K562 (cell line): ENCODE measurements at regions not wholly inside any gene's neighbourhood (a gene's known extent, or its start where the extent isn't known, plus 50 kb on each side); places are given as distances from the start of the nearest gene placed in this dataset.

Source experiments
- ATAC-seq: fragments of 200-7000 bp; cut with Tn5 transposase; 3 replicates; pipeline ENCODE4 v1.9.1; 2020; ENCODE audit warnings: moderate library complexity
- BruUV-seq: library from RNA; stranded (reverse); fragments of 400-500 nt; replicated peaks from 2 replicates; lab custom pipeline; 2021; lab: Mats Ljungman, UMichigan
- CTCF ChIA-PET: fragments of 300-600 bp; formaldehyde crosslinking; extraction: SDS; loops from one replicate; lab custom pipeline; 2021; ENCODE audit warnings: low intra/inter-chr PET ratio; lab: Yijun Ruan, JAX
- POLR2A ChIA-PET: fragments of 300-600, 350-650 bp; sonication (Branson Sonifier 250); formaldehyde crosslinking; extraction: SDS; loops from one replicate; lab custom pipeline; 2021; ENCODE audit warnings: antibody characterized with exemption, inconsistent platforms; lab: Yijun Ruan, JAX
- DNase-seq, 4 experiments: peaks; one replicate each; pipeline versions ENCODE4 v3.0.0 to v3.0.0-alpha.2; 2011 to 2018; ENCODE audit warnings: low spot score in 3 of 4, mixed read lengths in 3 of 4; ENCODE audit errors: extremely low read depth in 1 of 4
- FAIRE-seq: peaks from 2 replicates; lab custom pipeline; 2011; peaks lifted over from hg19 to GRCh38; lab: Jason Lieb, UNC
- H2AFZ ChIP-seq: 2 replicates; pipeline ENCODE4 v1.6.0; 2011; ENCODE audit warnings: low read depth, low read length, control low read depth, inconsistent platforms
- H3K27ac ChIP-seq: fragments of 200-600 bp; 3 replicates; pipeline ENCODE4 v1.8.0; 2011; ENCODE audit warnings: low read depth, mild to moderate bottlenecking, control low read depth, inconsistent platforms, low read length, moderate library complexity, mixed read lengths; ENCODE audit errors: extremely low read depth
- H3K27me3 ChIP-seq, 2 experiments: fragments of 300-600 bp in 1 of 2; 2 replicates in 1 of 2; 3 replicates in 1 of 2; pipeline versions ENCODE4 v1.6.0 to v1.8.0; 2011; ENCODE audit warnings: inconsistent platforms in 2 of 2, low read length in 2 of 2, mild to moderate bottlenecking in 1 of 2, mixed read lengths in 1 of 2, moderate library complexity in 1 of 2; ENCODE audit not compliant: control insufficient read depth in 2 of 2, insufficient read depth in 2 of 2
- H3K36me3 ChIP-seq: fragments of 300-600 bp; 3 replicates; pipeline ENCODE4 v1.8.0; 2011; ENCODE audit warnings: mild to moderate bottlenecking, low read length, inconsistent platforms; ENCODE audit not compliant: control insufficient read depth, insufficient read depth
- H3K4me1 ChIP-seq, 2 experiments: fragments of 200-600 bp in 1 of 2; replicated peaks in 1 of 2; 2 replicates in 1 of 2; 3 replicates in 1 of 2; pipeline versions ENCODE4 v1.5.1 to v1.8.0; 2011; ENCODE audit warnings: inconsistent platforms in 2 of 2, low read length in 2 of 2, mild to moderate bottlenecking in 1 of 2, mixed read lengths in 1 of 2, moderate library complexity in 1 of 2; ENCODE audit not compliant: control insufficient read depth in 2 of 2, insufficient read depth in 2 of 2
- H3K4me2 ChIP-seq: 2 replicates; pipeline ENCODE4 v1.6.1; 2011; ENCODE audit warnings: low read length, control low read depth, inconsistent platforms, mixed read lengths; ENCODE audit not compliant: insufficient read depth
- H3K4me3 ChIP-seq: fragments of 200-600 bp; sonication (generic), shearing (Covaris generic); 2 replicates; pipeline ENCODE4 v1.5.1; 2016; ENCODE audit warnings: control low read depth, inconsistent platforms
- H3K79me2 ChIP-seq: fragments of 200-600 bp; 3 replicates; pipeline ENCODE4 v1.8.0; 2011; ENCODE audit warnings: low read length, inconsistent platforms; ENCODE audit not compliant: control insufficient read depth, insufficient read depth
- H3K9ac ChIP-seq, 2 experiments: 2 replicates each; pipeline versions ENCODE4 v1.6.0 to v1.6.1; 2011; ENCODE audit warnings: low read depth in 2 of 2, low read length in 2 of 2, control low read depth in 1 of 2, inconsistent platforms in 1 of 2, mild to moderate bottlenecking in 1 of 2, mixed read lengths in 1 of 2; ENCODE audit not compliant: insufficient read depth in 1 of 2
- H3K9me1 ChIP-seq: one replicate; pipeline ENCODE4 v1.6.0; 2011; ENCODE audit warnings: inconsistent platforms, mild to moderate bottlenecking, low read length, moderate library complexity; ENCODE audit not compliant: control insufficient read depth, insufficient read depth
- H3K9me3 ChIP-seq: replicated peaks from 2 replicates; pipeline ENCODE4 v1.5.1; 2011; ENCODE audit warnings: low read depth, low read length, inconsistent platforms; ENCODE audit not compliant: control insufficient read depth, insufficient read depth
- H4K20me1 ChIP-seq: replicated peaks from 2 replicates; pipeline ENCODE4 v1.6.1; 2011; ENCODE audit warnings: low read length, inconsistent platforms, mixed read lengths; ENCODE audit not compliant: control insufficient read depth, insufficient read depth
- CTCF ChIP-seq, 3 experiments: IDR thresholded peaks in 2 of 3; conservative IDR thresholded peaks in 1 of 3; 2 replicates each; pipeline ENCODE4 v1.5.1; 2011 to 2012; ENCODE audit warnings: low read length in 3 of 3, mild to moderate bottlenecking in 3 of 3, control low read depth in 2 of 3, improper control_type of control experiment in 1 of 3, inconsistent platforms in 1 of 3, low read depth in 1 of 3, mixed read lengths in 1 of 3, moderate library complexity in 1 of 3; ENCODE audit not compliant: insufficient read depth in 2 of 3
- HDAC3 ChIP-seq: fragments of 450-650 bp; IDR thresholded peaks from 2 replicates; pipeline ENCODE4 v1.6.1; 2018; ENCODE audit warnings: borderline replicate concordance, mild to moderate bottlenecking, moderate library complexity; ENCODE audit not compliant: partially characterized antibody
- L3MBTL2 ChIP-seq: fragments of 450-650 bp; IDR thresholded peaks from 2 replicates; pipeline ENCODE4 v1.6.1; 2016; ENCODE audit warnings: mild to moderate bottlenecking, moderate library complexity
- MEIS2 ChIP-seq: fragments of 450-650 bp; IDR thresholded peaks from 2 replicates; pipeline ENCODE4 v1.6.1; 2014; ENCODE audit warnings: mild to moderate bottlenecking; ENCODE audit not compliant: partially characterized antibody
- REST ChIP-seq, 2 experiments: fragments of 450-650 bp; formaldehyde crosslinking in 1 of 2; IDR thresholded peaks; 2 replicates each; pipeline versions ENCODE4 v1.4.0 to v1.6.1; 2014 to 2020; ENCODE audit warnings: mild to moderate bottlenecking in 2 of 2, borderline replicate concordance in 1 of 2, low read depth in 1 of 2
- U2AF1 ChIP-seq: fragments of 200-400 bp; formaldehyde crosslinking; optimal IDR thresholded peaks from 2 replicates; pipeline ENCODE3; 2017; ENCODE audit warnings: mild to moderate bottlenecking, low read depth, low read length, moderate library complexity
- ZNF316 ChIP-seq: fragments of 450-650 bp; IDR thresholded peaks from 2 replicates; pipeline ENCODE4 v1.6.1; 2016
- ZNF444 ChIP-seq: fragments of 250-450 bp; sonication (Bioruptor Pico); IDR thresholded peaks from 2 replicates; pipeline ENCODE4 v1.4.0; 2020; ENCODE audit warnings: mild to moderate bottlenecking, moderate library complexity
- ZNF75A ChIP-seq: fragments of 450-650 bp; formaldehyde crosslinking; IDR thresholded peaks from 2 replicates; pipeline ENCODE4 v1.4.0; 2020; ENCODE audit warnings: mild to moderate bottlenecking
- ZNF778 ChIP-seq: fragments of 450-650 bp; formaldehyde crosslinking; IDR thresholded peaks from 2 replicates; pipeline ENCODE4 v1.4.0; 2020; ENCODE audit warnings: mild to moderate bottlenecking, moderate library complexity
- ZNF830 ChIP-seq: fragments of 250-450 bp; sonication (Bioruptor Pico); IDR thresholded peaks from 2 replicates; pipeline ENCODE4 v1.5.0; 2021; ENCODE audit warnings: mild to moderate bottlenecking
- WGBS: fragments of 100-300 bp; shearing (Covaris generic); methylation state at CpG from one replicate; pipeline ENCODE4 v1.1.6; 2016; ENCODE audit warnings: low coverage, mixed read lengths; ENCODE audit not compliant: insufficient coverage; ENCODE audit errors: missing lambda C conversion rate; 5-methylcytosine and 5-hydroxymethylcytosine counted together
- in situ Hi-C: fragments of 300-500 bp; cut with MboI; formaldehyde crosslinking; loops from 4 replicates; pipeline ENCODE4 v1.15.0; 2018; ENCODE audit warnings: inconsistent platforms, mixed read lengths
- intact Hi-C: fragments of 100-400 bp; cut with micrococcal nuclease; formaldehyde crosslinking; loops from 2 replicates; pipeline ENCODE4 v1.14.2; 2022

- no TSS peak for BruUV-seq
- in situ Hi-C loops (no loop called here), intact Hi-C loops (no loop called here)
- Histone ChIP-seq H3K36me3 (no peaks in the 10 kb centered on the region), H3K4me2 (no peak overlapping the region), H3K27me3 (no peaks in the 10 kb centered on the region), H2AFZ (no peak overlapping the region), H3K4me1 (no peaks in the 10 kb centered on the region), H3K4me3 (no peak overlapping the region), H3K27ac (no peak overlapping the region), H3K9me3 (no peaks in the 10 kb centered on the region), H3K9me1 (no peaks in the 10 kb centered on the region), H3K79me2 (no peaks in the 10 kb centered on the region), H3K9ac (no peak overlapping the region), H4K20me1 (no peaks in the 10 kb centered on the region)
- POLR2A ChIA-PET: no interaction called here
- ATAC-seq (peak; percentile 78), DNase-seq (peak; percentile 22 to 52 (median 32)), FAIRE-seq (peak; percentile 94)
- WGBS: 0% methylated on average over 5 of the region's 5 CpGs
- CTCF ChIA-PET: interaction anchor here (0.6 to 2.9 kb wide), 7 partner anchors 9 to 421 kb away, joined by 3 to 18 read pairs (median 4); partner anchors contain the start of gene MUCL1
- TF ChIP-seq ZNF316: peak; percentile 3; the same call in 1 of the 2 replicates
- TF ChIP-seq ZNF830 (CRISPR knock-in tag): no peak
- TF ChIP-seq REST (IDR thresholded peaks at IDR 0.05; ENCODE audit: borderline replicate concordance): peak; percentile 20; the same call in 1 of the 2 replicates
- no peak for TF ChIP-seq REST (CRISPR knock-in tag; IDR thresholded peaks at IDR 0.05; ENCODE audit: low read depth)
- TF ChIP-seq L3MBTL2: no peak
- peak; percentile 56 to 70 (median 60); a peak in 5 of 6 replicates for TF ChIP-seq CTCF (IDR thresholded peaks at IDR 0.05 in 2 of 3, conservative IDR thresholded peaks at IDR 0.05 in 1 of 3; ENCODE audit: insufficient read depth in 2 of 3, low read depth in 1 of 3, low read length in 3 of 3)
- TF ChIP-seq ZNF778 (CRISPR knock-in tag): no peak
- no peak for TF ChIP-seq ZNF75A
- TF ChIP-seq ZNF444 (CRISPR knock-in tag): no peak
- TF ChIP-seq MEIS2: no peak
- TF ChIP-seq HDAC3: no peak
- no peak for TF ChIP-seq U2AF1
These were observed 75.5 kb upstream of the DCD start for GRCh38 chr12:54723379-54724256.
